NCI-H460 (cell line): ENCODE measurements at regions not wholly inside any gene's neighbourhood (a gene's known extent, or its start where the extent isn't known, plus 50 kb on each side); places are given as distances from the start of the nearest gene placed in this dataset.

Experiments
- DNase-seq: peaks from one replicate; pipeline ENCODE4 v3.0.0-alpha.2; 2016; ENCODE audit warnings: low read depth; ENCODE audit errors: extremely low read depth

DNA sequence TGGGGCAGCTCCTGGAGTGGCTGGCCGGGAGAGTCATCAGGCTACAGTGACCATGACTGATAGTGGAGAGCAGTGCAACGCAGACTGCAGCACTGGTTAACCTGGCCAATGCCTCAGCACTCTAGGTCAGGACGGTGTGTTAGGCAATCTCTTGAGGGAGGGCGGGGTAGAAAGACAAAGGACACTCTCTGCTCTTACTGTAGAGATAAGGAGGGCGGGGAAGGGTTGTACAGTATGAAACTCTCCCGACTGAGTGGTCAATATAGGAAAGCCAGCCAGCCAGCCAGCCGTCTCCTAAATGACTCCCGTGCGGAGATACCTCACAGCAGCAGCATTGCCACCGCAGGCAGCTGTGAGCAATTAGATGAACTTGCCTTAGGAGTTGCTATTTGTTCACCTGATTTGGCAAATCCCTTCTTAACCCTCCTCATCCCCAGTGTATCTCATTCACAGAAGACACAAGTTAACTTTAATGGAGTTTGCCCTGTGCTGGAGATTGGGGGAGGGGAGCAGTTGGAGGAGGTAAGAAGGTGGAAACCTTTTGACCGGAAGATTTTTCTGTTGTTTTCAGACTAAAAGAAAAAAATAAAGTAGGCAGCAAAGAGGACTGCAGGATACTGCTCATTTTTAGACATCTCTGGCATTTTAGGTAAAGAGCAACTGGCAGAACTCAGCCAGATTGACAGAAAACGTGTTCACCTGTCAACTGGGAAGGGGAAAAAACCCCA lies 330.5 kb downstream of the HNRNPD start:
- no peak for DNase-seq

DNA sequence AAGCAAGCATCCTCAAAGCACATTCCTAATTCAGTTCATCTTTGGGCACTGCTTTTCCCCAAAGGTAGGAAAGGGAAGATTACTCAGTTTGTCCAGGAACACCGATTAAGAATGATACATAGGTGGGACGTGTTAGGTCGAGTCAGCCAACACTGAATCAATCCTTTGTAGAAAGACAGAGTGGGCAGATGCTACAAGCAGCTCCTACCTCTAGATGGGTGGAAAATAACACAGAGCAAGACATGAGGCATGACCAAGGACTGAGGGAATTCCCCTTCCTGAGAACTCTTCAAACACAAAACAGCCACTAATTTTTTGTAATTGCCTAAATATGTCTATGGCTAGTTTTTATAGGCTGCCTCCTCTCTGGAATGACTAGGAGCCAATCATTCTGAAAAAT lies 331.7 kb downstream of the HNRNPD start:
- no peak for DNase-seq

DNA sequence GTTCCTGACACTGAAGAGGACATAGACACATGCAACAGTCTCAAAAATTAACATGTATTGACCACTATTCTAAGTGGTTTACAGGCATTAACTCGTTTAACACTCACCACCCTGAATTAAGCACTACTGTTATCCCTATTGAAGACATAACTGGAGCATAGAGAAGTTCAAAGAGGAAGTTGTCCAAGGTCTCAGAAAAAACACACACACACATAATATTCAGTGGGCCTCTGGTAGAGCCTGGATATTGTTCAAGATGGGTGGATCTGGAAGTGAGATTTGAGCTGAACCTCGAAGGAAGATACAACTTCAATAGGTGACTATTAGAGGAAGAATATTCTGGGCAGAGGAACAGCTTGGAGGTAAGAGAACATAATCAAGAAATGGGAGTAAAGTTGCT lies 334.9 kb downstream of the HNRNPD start:
- no peak for DNase-seq

DNA sequence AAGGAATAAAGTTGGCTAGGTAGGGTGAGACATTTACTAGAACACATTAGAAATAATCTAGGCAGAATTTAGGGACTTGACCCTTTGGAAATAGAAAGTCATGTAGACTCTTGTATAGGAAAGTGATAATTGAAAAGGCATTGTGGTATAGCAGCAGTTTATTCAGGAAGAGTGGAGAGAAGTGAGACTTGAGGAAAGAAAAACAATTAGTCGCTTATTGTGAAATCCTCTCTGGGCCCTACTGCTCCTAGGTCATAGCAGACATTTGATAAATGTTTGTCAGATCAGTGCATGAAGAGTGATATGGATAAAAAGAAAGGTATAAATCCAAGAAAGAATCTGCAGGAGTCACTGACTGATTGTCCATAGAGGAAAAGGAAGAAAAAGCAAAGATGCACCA lies 337.6 kb downstream of the HNRNPD start:
- DNase-seq, result no peak

DNA sequence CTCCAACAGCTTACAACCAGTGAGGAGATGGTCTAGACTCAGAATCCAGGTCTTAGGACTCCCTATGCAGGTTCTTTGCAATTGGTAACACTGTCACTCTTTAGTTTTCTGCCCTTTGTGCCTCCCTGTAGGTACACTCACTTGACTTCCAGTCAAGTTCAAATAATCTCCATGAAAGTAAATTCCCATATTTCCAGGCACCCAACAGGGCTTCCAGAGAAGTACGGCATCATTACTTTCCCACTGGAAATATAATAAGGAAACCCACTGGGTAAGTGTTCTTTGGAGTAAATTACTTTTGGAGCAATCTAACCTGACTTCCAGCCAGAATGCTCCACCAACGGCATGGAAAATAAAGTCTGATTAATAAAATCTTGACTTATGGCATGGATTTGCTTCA lies 338.9 kb downstream of the HNRNPD start:
- DNase-seq, result no peak

DNA sequence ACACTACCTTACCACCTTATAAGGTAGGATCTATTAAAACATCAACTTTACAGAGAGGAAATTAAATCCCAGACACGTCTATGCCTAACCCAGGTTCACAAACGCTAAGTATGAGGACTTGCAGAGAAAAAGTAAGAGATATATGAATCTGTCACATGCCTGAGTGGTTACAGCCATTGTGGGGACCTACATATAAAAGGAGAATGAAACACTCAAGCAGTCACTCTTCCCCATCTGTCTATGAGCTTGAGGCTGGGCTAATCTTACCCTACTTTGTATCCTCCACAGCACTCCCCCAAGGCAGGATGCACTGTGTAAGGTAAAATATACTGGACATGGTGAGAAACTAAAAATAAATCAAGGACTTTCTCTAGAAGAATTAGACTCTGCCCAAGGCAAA lies 339.9 kb downstream of the HNRNPD start:
- DNase-seq, result no peak

DNA sequence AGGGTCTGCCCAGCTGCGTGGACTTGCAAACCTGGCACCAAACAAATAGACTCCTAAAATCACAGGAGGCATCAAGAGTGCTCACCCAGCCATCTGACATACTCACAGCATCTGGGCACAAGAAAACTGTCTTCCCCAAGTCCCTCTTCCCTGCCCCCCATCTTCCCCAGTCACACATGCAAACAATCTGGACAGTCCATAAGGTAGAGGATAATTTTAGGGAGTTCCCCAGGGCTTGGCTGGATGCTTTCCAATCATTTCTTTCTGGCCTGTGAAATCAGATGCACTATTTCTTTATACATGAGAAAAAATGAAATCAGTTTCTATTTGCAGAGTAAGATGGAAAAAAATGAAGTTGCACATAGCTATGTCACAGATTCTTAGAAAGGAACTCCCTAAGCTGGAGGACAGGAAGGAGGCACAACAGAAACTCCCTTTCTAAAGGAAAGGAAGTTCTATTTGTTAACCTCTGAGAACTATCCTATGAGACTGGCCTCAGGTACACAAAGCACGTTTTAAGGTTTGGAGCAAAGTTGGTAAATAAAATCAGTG lies 342.3 kb downstream of the HNRNPD start:
- DNase-seq, result no peak

DNA sequence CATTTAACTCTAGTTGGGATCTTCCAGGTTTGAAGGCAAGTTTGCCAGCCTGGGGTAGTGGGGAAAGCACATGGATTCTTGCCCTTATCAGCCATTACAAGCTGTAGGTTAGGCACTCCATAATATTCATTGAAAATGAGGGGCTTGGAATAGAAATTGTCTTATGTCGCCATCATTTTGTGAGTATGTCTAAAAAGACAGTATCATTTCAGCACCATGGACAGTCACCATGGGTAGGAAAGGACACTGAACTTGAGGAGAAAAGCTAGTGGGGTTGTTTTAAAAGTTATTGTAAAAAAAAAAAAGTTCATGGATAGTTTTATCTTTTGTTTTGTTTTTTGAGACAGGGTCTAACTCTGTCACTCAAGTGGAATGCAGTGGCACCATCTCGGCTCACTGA lies 356.1 kb downstream of the HNRNPD start:
- DNase-seq, result peak; percentile 29

DNA sequence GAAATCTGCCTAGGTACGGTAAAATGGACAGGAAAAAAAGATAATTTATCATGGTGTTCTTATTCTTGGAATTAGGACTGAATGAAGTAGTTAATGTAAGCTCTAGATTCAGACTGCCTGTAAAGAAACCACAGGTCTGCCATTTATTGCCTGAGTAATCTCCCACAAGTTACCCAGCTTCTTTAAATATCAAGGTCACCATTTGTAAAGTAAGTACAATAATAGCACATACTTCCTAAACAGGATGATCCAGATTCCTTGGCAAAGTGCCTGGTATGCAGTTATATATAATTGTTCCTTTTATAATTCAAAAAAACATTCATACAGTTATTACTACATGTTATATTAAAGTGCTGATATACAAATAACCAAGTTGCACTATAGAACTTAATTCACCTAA lies 368.6 kb downstream of the HNRNPD start:
- DNase-seq, result no peak

DNA sequence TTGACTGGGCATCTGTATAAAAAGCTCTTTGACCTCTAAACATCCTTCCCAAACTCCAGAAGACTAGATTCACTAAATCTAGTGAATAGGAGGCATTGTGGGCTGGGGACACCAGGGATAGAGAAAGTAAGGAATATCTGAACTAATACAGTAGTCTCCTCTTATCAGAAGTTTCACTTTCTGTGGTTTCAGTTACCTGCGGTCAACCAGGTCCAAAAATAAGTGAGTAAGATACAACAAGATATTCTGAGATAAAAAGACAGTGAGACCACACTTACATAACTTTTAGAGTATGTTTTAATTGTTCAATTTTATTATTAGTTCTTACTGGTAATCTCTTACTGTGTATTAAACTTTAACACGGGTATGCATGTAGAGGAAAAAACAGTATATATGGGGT lies 376.5 kb downstream of the HNRNPD start:
- DNase-seq, result no peak

DNA sequence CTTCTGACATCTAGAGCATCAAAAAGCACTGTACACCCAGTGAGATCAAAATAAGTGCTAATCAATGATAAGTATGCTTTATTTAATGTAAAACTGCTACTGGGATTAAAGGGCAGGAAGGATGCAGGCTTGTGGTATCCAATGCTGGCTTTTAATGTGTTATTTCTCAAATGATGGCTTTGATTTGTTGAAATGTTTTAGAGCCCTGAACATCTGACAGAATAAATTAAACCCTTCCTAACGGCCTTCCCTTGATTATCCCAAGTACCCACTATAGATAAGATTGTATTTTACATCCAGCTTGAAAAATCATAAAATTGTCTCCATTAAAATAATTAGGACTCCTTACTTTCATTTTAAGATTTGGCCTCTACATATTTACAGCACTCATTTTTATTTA lies 382.9 kb downstream of the HNRNPD start:
- no peak for DNase-seq

DNA sequence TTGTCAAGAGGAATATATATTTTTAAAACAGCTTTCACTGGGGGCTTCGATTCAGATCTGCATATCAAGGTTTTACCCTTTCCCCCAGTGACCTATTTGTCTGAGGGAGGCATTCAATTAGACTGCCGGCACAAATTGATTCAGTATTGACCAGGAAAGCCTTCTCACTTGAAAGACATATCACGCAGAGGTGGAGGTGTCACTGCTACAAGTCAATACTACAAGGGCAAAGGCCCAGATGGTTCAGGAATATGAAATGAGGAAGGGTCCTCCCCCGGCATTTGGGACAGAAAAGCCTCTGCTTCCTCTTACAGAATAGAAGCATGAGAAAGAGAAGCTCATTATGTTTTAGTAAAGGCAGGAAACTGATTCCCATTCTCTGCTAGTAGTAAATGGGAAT lies 383.6 kb downstream of the HNRNPD start:
- no peak for DNase-seq

DNA sequence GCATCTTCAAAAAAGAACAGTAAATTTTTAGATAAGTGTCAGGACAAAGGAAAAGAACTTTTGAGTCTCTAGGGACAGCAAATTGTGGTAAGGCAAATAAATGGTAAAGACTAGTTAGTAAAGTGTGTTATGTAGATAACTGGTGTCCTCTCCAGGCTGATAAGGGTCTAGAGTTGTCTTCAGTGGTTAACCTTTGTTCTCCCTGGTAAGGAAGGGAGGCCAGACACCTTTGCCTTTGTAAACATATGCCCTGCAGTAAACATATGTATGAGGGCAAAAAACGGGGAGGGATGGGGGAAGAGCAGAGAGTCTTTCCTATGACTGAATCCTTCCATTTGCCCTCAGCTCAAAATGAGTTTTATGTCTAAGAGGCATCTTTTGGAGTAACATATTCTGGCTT lies 384.6 kb downstream of the HNRNPD start:
- DNase-seq, result no peak

DNA sequence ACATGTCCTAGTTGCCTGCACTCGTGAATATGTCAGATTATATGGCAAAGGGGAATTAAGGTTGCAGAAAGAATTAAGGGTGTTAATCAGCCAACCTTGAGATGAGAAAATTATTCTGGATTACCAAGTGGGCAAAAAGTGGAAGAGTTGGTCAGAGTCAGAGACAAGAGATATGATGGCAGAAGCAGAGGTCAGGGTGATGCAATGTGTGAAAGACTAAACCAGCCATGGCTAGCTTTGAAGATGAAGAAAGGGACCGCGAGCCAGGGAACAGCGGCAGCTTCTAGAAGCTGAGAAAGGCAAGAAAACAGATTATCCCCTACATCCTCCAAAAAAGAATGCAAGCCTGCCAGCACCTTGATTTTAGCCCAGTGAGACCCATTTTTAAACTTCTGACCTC lies 385.6 kb downstream of the HNRNPD start:
- no peak for DNase-seq

DNA sequence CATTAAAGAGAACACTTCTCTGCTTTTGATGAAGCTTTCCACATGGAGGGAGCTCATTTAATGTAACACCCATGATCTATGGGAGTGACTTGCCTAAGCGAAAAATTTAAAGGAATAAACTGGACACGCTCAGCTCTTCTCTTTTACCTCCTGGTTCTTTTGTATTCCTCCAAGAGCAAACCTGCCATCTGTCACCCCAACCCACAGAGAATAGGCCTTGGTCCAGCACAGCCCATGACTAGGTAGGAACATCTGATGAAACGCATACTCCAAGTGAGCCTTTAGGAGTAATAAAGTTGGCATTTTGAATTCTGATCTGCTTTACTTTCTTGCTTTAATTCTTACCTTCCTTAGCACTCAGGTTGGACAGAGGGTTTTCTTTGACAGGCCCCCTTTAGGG lies 389.0 kb downstream of the HNRNPD start:
- no peak for DNase-seq

DNA sequence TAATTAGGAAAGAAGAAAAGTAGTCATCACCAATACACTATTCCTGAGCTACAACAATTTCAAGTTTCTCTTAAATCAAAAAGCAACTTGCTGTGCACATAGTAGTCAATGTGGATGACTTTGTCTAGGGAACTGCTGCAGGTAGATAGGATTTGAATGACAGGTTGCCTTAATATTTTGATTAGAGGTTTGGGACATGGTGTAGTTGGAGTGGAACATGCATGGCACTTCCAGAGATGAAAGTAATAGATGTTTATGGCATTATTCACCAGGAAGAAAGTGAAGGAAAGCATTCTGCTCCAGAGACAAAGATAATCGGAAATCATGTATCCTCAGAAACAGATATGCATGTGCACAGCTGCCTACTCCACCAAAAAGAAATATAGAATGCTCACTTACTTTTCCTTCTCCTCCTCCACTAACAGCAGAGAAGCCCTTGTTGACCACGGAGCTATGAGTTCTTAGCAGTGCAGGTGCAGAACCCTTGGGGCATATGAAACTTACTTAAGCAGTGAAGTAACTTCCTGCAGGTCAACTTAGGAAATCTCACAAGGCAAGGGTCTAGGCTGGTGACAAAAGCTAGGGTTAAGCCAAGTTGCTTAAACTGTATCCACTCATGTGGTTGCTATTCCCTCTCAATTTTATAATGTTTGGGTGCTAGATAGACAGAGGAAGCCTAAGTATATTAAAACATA lies 390.8 kb downstream of the HNRNPD start:
- no peak for DNase-seq

DNA sequence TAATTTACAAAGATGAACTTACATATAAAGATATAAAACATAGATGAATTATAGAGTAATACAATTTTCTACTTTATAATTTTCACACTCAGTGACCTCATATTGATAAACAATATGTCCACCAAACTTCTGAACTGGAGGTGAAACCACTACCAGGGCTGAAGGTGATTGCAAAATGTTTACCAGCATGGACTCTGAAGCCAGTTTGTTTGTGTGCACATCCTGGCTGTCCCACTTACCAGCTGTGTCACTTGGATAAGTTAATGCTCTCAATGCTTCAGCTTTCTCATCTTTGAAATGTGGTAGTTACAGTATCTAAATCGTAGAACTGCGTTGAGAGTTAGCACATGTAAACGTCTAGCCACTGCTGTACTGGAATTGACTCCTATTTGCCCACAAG lies 392.6 kb downstream of the HNRNPD start:
- no peak for DNase-seq

DNA sequence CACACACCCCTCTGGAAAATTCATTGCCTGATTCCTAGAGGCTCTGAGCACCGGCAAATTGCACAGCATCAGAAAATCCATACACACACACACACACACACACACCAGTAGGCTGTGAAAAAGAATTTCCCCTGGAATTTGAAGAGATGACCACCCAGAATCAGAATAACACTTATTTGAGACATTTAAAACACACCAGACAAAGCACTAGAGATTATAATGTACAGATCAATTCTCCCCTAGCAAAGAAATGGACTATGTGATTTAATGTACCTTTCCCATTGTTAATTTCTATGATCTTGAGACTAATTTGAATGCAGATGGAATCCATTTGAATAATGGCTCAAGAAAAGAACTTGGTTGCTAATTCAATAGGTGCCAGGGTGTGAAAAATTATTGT lies 399.3 kb downstream of the HNRNPD start:
- no peak for DNase-seq

DNA sequence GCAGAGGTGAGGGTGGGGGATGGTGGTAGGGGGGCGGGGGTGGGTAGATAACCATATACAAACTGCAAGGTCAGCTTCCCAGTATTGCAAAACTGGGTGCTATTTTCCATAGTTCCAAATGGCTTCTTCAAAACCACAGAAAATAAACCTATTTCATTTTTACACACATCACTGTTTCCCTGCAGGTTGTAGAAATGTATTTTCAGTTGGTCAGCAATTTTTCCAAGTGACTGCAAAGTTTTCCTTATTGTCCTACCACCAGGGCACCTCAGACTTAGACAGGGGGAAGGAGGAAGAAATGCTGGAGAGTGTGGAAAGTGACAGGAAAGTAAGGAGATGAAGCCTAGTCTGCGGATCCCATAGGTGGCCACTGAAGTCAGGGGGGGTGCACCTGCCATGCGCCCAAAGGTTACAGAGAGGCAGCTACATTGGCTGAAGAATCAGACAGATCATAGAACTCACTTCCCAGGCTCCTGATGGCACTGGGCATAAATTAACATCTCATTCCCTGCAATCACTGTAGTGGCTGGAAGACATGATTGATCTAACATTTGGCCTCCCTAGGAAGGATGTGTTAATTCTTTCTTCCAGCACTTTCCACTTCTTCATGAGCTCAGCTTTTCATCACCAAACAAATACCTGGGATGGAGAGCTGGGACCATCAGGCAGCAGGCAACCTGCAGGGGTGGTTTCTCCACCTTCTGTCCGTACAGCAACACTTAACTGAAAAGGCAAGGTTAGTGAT lies 402.0 kb downstream of the HNRNPD start:
- DNase-seq, result no peak

DNA sequence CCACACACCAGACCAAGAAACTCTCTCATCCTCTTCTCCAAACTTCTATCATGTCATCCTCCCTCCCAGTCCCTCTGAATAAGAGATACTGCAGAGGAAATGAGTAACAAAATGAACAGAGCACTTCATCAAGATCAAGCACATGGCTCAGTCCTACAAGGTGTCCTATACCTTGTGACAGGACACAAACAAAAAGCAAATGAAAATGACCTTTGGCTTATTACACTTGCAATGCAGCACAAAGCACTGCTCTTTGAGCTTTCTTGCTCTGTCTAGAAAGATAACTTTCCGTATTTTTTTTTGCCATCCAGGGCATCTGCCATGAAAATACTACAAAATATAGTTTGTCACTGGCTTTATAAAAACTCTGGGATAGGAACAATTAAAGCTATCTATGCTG lies 402.7 kb downstream of the HNRNPD start:
- DNase-seq, result no peak

DNA sequence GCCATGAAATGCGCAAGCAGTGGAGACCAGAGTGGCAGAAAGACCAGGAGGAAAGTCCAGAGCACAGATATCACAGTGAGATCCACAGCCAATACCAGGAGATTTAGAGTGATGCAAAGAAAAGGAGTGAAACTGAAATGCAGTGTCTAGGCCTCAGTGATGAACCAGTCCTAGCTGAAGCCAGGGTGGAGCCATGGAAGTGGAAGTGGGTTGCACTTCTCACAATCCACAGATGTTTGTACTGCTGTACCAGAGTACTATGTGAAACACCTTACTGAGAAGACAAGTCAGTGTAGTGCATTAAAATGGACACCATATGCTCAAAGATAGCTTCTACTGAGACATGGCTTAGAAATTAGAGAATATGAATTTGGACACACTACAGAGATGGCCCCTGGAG lies 403.3 kb downstream of the HNRNPD start:
- DNase-seq, result no peak

DNA sequence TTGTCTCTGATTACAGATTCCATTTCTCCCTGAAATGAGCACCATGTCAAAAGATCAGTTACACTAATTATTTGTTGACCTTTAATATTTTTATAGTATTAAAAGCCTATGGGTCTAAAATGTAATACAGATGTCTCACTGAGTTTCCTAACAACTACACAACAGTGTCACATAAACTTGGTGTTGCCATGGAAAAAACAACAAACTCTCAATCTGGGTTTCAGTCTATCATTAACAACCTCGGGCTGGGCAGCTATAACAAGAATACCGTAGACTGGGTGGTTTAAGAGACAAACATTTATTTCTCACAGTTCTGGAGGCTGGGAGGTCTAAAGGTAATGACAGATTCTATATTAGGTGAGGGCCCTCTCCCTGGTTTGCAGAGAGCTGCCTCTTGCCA lies 407.1 kb downstream of the HNRNPD start:
- no peak for DNase-seq
